GM12878 (cell line): ENCODE measurements at regions not wholly inside any gene's neighbourhood (a gene's known extent, or its start where the extent isn't known, plus 50 kb on each side); places are given as distances from the start of the nearest gene placed in this dataset.

ENCODE experiments used
- ATAC-seq: fragments of 200-7000 bp; cut with Tn5 transposase; 3 replicates; pipeline ENCODE4 v1.9.1; 2020; ENCODE audit warnings: mild to moderate bottlenecking, moderate library complexity
- BruUV-seq: library from RNA; stranded (reverse); fragments of 400-500 nt; replicated peaks from 2 replicates; lab custom pipeline; 2021; lab: Mats Ljungman, UMichigan
- CTCF ChIA-PET: fragments of 300-600 bp; sonication (Branson Sonifier 250); formaldehyde crosslinking; extraction: SDS; loops from one replicate; lab custom pipeline; 2021; ENCODE audit warnings: inconsistent platforms; lab: Yijun Ruan, JAX
- POLR2A ChIA-PET: fragments of 350-600 bp; formaldehyde crosslinking; extraction: SDS; loops from one replicate; lab custom pipeline; 2021; ENCODE audit warnings: inconsistent platforms; lab: Charles Lee
- RAD21 ChIA-PET: fragments of 300-600 bp; sonication (Branson Sonifier 250); formaldehyde crosslinking; loops from one replicate; lab custom pipeline; 2023; ENCODE audit warnings: antibody characterized with exemption; ENCODE audit not compliant: unreplicated experiment; lab: Charles Lee
- SMC1A ChIA-PET: fragments of 300-600 bp; sonication (Branson Sonifier 250); formaldehyde crosslinking; loops from one replicate; lab custom pipeline; 2023; ENCODE audit not compliant: unreplicated experiment, uncharacterized antibody; lab: Charles Lee
- DNase-seq: peaks from one replicate; pipeline ENCODE4 v3.0.0-alpha.2; 2011; ENCODE audit warnings: low read depth, low spot score
- FAIRE-seq: peaks from 3 replicates; lab custom pipeline; 2011; peaks lifted over from hg19 to GRCh38; lab: Jason Lieb, UNC
- H2AFZ ChIP-seq: 2 replicates; pipeline ENCODE4 v1.6.0; 2011; ENCODE audit warnings: low read depth, low read length, control low read depth; ENCODE audit not compliant: control insufficient read depth
- H3K27ac ChIP-seq: 2 replicates; pipeline ENCODE4 v1.5.1; 2011; ENCODE audit warnings: control low read depth; ENCODE audit not compliant: control insufficient read depth, insufficient read depth
- H3K27me3 ChIP-seq, 2 experiments: replicated peaks in 1 of 2; 2 replicates each; pipeline versions ENCODE4 v1.6.0 to v1.6.1; 2011; ENCODE audit warnings: low read length in 1 of 2; ENCODE audit not compliant: control insufficient read depth in 2 of 2, insufficient read depth in 2 of 2
- H3K36me3 ChIP-seq, 2 experiments: 2 replicates each; pipeline ENCODE4 v1.5.1; 2011; ENCODE audit warnings: low read length in 1 of 2; ENCODE audit not compliant: control insufficient read depth in 2 of 2, insufficient read depth in 2 of 2
- H3K4me1 ChIP-seq: 2 replicates; pipeline ENCODE4 v1.6.1; 2011; ENCODE audit warnings: mild to moderate bottlenecking, low read length, moderate library complexity, mixed read lengths; ENCODE audit not compliant: control insufficient read depth, insufficient read depth
- H3K4me2 ChIP-seq: 2 replicates; pipeline ENCODE4 v1.6.0; 2011; ENCODE audit warnings: control low read depth; ENCODE audit not compliant: control insufficient read depth, insufficient read depth
- H3K4me3 ChIP-seq: fragments of 200-600 bp; sonication (generic); 2 replicates; pipeline ENCODE4 v1.5.1; 2016
- H3K79me2 ChIP-seq: 2 replicates; pipeline ENCODE4 v1.6.0; 2011; ENCODE audit warnings: low read length; ENCODE audit not compliant: control insufficient read depth, insufficient read depth
- H3K9ac ChIP-seq: 2 replicates; pipeline ENCODE4 v1.8.0; 2011; ENCODE audit warnings: low read length, control low read depth, mixed read lengths; ENCODE audit not compliant: control insufficient read depth, insufficient read depth
- H3K9me3 ChIP-seq: replicated peaks from 3 replicates; pipeline ENCODE4 v1.5.1; 2011; ENCODE audit warnings: mild to moderate bottlenecking, low read length; ENCODE audit not compliant: control insufficient read depth, insufficient read depth
- H4K20me1 ChIP-seq: 2 replicates; pipeline ENCODE4 v1.6.0; 2011; ENCODE audit not compliant: control insufficient read depth, insufficient read depth
- RAD21 ChIP-seq: IDR thresholded peaks from 2 replicates; pipeline ENCODE4 v1.6.1; 2011; ENCODE audit warnings: mild to moderate bottlenecking, low read depth, low read length, moderate library complexity; ENCODE audit not compliant: insufficient read depth
- RCOR1 ChIP-seq: conservative IDR thresholded peaks from 2 replicates; pipeline ENCODE4 v1.6.1; 2012; ENCODE audit warnings: low read depth, low read length, improper control_type of control experiment
- SMC3 ChIP-seq: IDR thresholded peaks from 2 replicates; pipeline ENCODE4 v1.6.1; 2011; ENCODE audit warnings: low read length, improper control_type of control experiment, borderline replicate concordance
- WGBS: methylation state at CpG from one replicate; pipeline ENCODE4 v1.1.6; 2016; ENCODE audit warnings: low lambda C conversion rate; ENCODE audit not compliant: insufficient replicate concordance, insufficient coverage; ENCODE audit errors: missing lambda C conversion rate; 5-methylcytosine and 5-hydroxymethylcytosine counted together
- in situ Hi-C: fragments of 300-500 bp; cut with MboI; formaldehyde crosslinking; loops from 9 replicates; pipeline ENCODE4 v1.14.3; 2018; ENCODE audit warnings: mixed read lengths
- intact Hi-C: fragments of 100-400 bp; cut with micrococcal nuclease; formaldehyde crosslinking; loops from one replicate; pipeline ENCODE4 v1.14.2; 2022; ENCODE audit not compliant: unreplicated experiment
- TF ChIP-seq, protein P1 (sequence below): IDR thresholded peaks from 2 replicates; pipeline ENCODE4 v1.6.1; 2012; ENCODE audit warnings: improper control_type of control experiment, low read depth, low read length; ENCODE audit not compliant: insufficient replicate concordance
- TF ChIP-seq, protein P2 (sequence below), 3 experiments: IDR thresholded peaks in 2 of 3; conservative IDR thresholded peaks in 1 of 3; 2 replicates each; pipeline ENCODE4 v1.5.1; 2011; ENCODE audit warnings: low read depth in 3 of 3, low read length in 3 of 3, mild to moderate bottlenecking in 3 of 3, control low read depth in 2 of 3, moderate library complexity in 2 of 3, inconsistent platforms in 1 of 3, mixed read lengths in 1 of 3; ENCODE audit not compliant: control insufficient read depth in 2 of 3, insufficient read depth in 1 of 3; ENCODE audit errors: extremely low read depth in 1 of 3

DNA sequence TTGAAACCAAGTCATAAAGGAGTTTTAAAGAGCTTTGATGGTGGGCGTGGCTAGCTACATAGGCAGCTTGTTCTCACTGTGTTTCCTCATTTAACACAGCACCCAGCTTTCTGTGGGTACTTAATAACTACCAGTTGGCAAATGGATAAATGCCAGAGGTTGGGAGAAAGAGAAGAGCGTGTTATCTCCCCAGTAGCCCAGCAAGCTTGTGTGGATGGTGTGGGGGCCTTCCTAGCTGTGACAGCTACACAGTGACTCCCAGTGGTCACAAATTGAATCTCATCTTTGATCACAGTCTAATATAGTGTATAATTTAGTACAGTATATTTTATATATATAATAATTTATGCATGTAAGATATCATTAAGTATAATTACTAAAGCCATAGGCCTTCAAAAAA lies 984.1 kb downstream of the EPHA3 start:
- Histone ChIP-seq H3K9ac (no peak overlapping the region), H3K27ac (no peak overlapping the region), H4K20me1 (no peaks in the 10 kb centered on the region), H3K27me3 (no peaks in the 10 kb centered on the region), H3K79me2 (no peaks in the 10 kb centered on the region), H3K4me1 (no peaks in the 10 kb centered on the region), H3K36me3 (no peaks in the 10 kb centered on the region), H3K4me2 (no peak overlapping the region), H3K9me3 (no peaks in the 10 kb centered on the region), H2AFZ (no peak overlapping the region), H3K4me3 (no peak overlapping the region)
- ChIA-PET SMC1A (interaction anchor here (0.6 to 8.7 kb wide), 80 partner anchors 9 to 1872 kb away, joined by 3 to 105 read pairs (median 5); no protein-coding TSS in a partner anchor), POLR2A (interaction anchor here (0.6 kb wide), 1 partner anchor 78 kb away, joined by 3 read pairs; no protein-coding TSS in a partner anchor), RAD21 (interaction anchor here (0.6 to 5.6 kb wide), 78 partner anchors 11 to 1886 kb away, joined by 3 to 38 read pairs (median 4); no protein-coding TSS in a partner anchor), CTCF (interaction anchor here (0.6 to 5.5 kb wide), 103 partner anchors 9 to 1891 kb away, joined by 3 to 58 read pairs (median 4); no protein-coding TSS in a partner anchor)
- 0% methylated on average over 2 of the region's 2 CpGs for WGBS
- no peak for DNase-seq
- peak; percentile 46; the same call in 1 of the 2 replicates for TF ChIP-seq SMC3
- TF ChIP-seq, protein P1, sequence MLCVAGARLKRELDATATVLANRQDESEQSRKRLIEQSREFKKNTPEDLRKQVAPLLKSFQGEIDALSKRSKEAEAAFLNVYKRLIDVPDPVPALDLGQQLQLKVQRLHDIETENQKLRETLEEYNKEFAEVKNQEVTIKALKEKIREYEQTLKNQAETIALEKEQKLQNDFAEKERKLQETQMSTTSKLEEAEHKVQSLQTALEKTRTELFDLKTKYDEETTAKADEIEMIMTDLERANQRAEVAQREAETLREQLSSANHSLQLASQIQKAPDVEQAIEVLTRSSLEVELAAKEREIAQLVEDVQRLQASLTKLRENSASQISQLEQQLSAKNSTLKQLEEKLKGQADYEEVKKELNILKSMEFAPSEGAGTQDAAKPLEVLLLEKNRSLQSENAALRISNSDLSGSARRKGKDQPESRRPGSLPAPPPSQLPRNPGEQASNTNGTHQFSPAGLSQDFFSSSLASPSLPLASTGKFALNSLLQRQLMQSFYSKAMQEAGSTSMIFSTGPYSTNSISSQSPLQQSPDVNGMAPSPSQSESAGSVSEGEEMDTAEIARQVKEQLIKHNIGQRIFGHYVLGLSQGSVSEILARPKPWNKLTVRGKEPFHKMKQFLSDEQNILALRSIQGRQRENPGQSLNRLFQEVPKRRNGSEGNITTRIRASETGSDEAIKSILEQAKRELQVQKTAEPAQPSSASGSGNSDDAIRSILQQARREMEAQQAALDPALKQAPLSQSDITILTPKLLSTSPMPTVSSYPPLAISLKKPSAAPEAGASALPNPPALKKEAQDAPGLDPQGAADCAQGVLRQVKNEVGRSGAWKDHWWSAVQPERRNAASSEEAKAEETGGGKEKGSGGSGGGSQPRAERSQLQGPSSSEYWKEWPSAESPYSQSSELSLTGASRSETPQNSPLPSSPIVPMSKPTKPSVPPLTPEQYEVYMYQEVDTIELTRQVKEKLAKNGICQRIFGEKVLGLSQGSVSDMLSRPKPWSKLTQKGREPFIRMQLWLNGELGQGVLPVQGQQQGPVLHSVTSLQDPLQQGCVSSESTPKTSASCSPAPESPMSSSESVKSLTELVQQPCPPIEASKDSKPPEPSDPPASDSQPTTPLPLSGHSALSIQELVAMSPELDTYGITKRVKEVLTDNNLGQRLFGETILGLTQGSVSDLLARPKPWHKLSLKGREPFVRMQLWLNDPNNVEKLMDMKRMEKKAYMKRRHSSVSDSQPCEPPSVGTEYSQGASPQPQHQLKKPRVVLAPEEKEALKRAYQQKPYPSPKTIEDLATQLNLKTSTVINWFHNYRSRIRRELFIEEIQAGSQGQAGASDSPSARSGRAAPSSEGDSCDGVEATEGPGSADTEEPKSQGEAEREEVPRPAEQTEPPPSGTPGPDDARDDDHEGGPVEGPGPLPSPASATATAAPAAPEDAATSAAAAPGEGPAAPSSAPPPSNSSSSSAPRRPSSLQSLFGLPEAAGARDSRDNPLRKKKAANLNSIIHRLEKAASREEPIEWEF: no peak
- TF ChIP-seq RCOR1: no peak
- TF ChIP-seq RAD21: peak; percentile 60
- TF ChIP-seq, protein P2, sequence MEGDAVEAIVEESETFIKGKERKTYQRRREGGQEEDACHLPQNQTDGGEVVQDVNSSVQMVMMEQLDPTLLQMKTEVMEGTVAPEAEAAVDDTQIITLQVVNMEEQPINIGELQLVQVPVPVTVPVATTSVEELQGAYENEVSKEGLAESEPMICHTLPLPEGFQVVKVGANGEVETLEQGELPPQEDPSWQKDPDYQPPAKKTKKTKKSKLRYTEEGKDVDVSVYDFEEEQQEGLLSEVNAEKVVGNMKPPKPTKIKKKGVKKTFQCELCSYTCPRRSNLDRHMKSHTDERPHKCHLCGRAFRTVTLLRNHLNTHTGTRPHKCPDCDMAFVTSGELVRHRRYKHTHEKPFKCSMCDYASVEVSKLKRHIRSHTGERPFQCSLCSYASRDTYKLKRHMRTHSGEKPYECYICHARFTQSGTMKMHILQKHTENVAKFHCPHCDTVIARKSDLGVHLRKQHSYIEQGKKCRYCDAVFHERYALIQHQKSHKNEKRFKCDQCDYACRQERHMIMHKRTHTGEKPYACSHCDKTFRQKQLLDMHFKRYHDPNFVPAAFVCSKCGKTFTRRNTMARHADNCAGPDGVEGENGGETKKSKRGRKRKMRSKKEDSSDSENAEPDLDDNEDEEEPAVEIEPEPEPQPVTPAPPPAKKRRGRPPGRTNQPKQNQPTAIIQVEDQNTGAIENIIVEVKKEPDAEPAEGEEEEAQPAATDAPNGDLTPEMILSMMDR (IDR thresholded peaks at IDR 0.05 in 2 of 3, conservative IDR thresholded peaks at IDR 0.05 in 1 of 3; ENCODE audit: control insufficient read depth in 2 of 3, extremely low read depth in 1 of 3, insufficient read depth in 1 of 3, low read depth in 3 of 3, low read length in 3 of 3): peak; percentile 22 to 49 (median 42); a peak in 4 of 6 replicates
- in situ Hi-C loops: loop anchor here (25.0 kb wide), 1 partner anchor 1879 kb away; no protein-coding TSS in a partner anchor
- no peak for FAIRE-seq
- no TSS peak for BruUV-seq
- peak; percentile 94 for ATAC-seq
- intact Hi-C loops: loop anchor here (2.0 to 10.0 kb wide), 6 partner anchors 144 to 1889 kb away; partner anchors contain the start of gene EPHA3
